Astrocyte (in vitro differentiated cells and primary cell): ENCODE measurements at regions not wholly inside any gene's neighbourhood (a gene's known extent, or its start where the extent isn't known, plus 50 kb on each side); places are given as distances from the start of the nearest gene placed in this dataset.

ENCODE experiments used
- DNase-seq: peaks from one replicate; pipeline ENCODE4 v3.0.0-alpha.2; 2010; ENCODE audit warnings: low read depth
- FAIRE-seq: peaks from 2 replicates; lab custom pipeline; 2011; peaks lifted over from hg19 to GRCh38; lab: Jason Lieb, UNC
- H2AFZ ChIP-seq: 2 replicates; pipeline ENCODE4 v1.6.0; 2012; ENCODE audit warnings: low read depth, low read length, inconsistent platforms
- H3K27ac ChIP-seq: 2 replicates; pipeline ENCODE4 v1.5.1; 2011; ENCODE audit warnings: low read depth, low read length, inconsistent platforms
- H3K27me3 ChIP-seq: 2 replicates; pipeline ENCODE4 v1.6.0; 2011; ENCODE audit warnings: low read length, inconsistent platforms; ENCODE audit not compliant: insufficient read depth
- H3K36me3 ChIP-seq: 2 replicates; pipeline ENCODE4 v1.5.1; 2011; ENCODE audit warnings: low read length, inconsistent platforms; ENCODE audit not compliant: insufficient read depth
- H3K4me1 ChIP-seq: 2 replicates; pipeline ENCODE4 v1.5.1; 2011; ENCODE audit warnings: low read length, inconsistent platforms; ENCODE audit not compliant: insufficient read depth
- H3K4me2 ChIP-seq: 2 replicates; pipeline ENCODE4 v1.6.0; 2012; ENCODE audit warnings: low read length, inconsistent platforms
- H3K4me3 ChIP-seq: 2 replicates; pipeline ENCODE4 v1.5.1; 2011; ENCODE audit warnings: low read depth, mild to moderate bottlenecking, low read length, inconsistent platforms; ENCODE audit not compliant: insufficient read depth
- H3K79me2 ChIP-seq: 2 replicates; pipeline ENCODE4 v1.6.0; 2012; ENCODE audit warnings: mild to moderate bottlenecking, low read length, inconsistent platforms; ENCODE audit not compliant: insufficient read depth
- H3K9ac ChIP-seq: 2 replicates; pipeline ENCODE4 v1.6.0; 2012; ENCODE audit warnings: mild to moderate bottlenecking, low read length, inconsistent platforms
- H3K9me3 ChIP-seq: 2 replicates; pipeline ENCODE4 v1.5.1; 2012; ENCODE audit warnings: low read depth, mild to moderate bottlenecking, low read length, inconsistent platforms; ENCODE audit not compliant: insufficient read depth
- H4K20me1 ChIP-seq: 2 replicates; pipeline ENCODE4 v1.6.0; 2012; ENCODE audit warnings: low read length, inconsistent platforms; ENCODE audit not compliant: insufficient read depth
- H3K27ac Mint-ChIP-seq: one replicate; pipeline ENCODE4 v1.8.0; 2021; ENCODE audit warnings: mild to moderate bottlenecking, mixed read lengths; ENCODE audit not compliant: unreplicated experiment
- H3K27me3 Mint-ChIP-seq: one replicate; pipeline ENCODE4 v1.8.0; 2021; ENCODE audit warnings: low read depth, mixed read lengths; ENCODE audit not compliant: unreplicated experiment
- H3K36me3 Mint-ChIP-seq: one replicate; pipeline ENCODE4 v1.8.0; 2021; ENCODE audit warnings: low read depth, mixed read lengths; ENCODE audit not compliant: unreplicated experiment
- H3K4me1 Mint-ChIP-seq: one replicate; pipeline ENCODE4 v1.8.0; 2021; ENCODE audit warnings: low read depth, mixed read lengths; ENCODE audit not compliant: unreplicated experiment
- H3K4me3 Mint-ChIP-seq: one replicate; pipeline ENCODE4 v1.8.0; 2021; ENCODE audit warnings: mild to moderate bottlenecking, moderate library complexity, mixed read lengths; ENCODE audit not compliant: unreplicated experiment
- H3K9me3 Mint-ChIP-seq: one replicate; pipeline ENCODE4 v1.8.0; 2021; ENCODE audit warnings: mild to moderate bottlenecking, mixed read lengths; ENCODE audit not compliant: unreplicated experiment
- CTCF ChIP-seq: IDR thresholded peaks from 2 replicates; pipeline ENCODE4 v1.5.1; 2011; ENCODE audit warnings: low read depth, mild to moderate bottlenecking, inconsistent platforms, low read length, moderate library complexity; ENCODE audit not compliant: insufficient read depth
- EZH2 ChIP-seq: IDR thresholded peaks from 2 replicates; pipeline ENCODE4 v1.6.1; 2012; ENCODE audit warnings: mild to moderate bottlenecking, low read length, inconsistent platforms; ENCODE audit not compliant: insufficient read depth

- no peak overlapping the region for H3K27ac Mint-ChIP-seq
- H3K36me3 ChIP-seq, result no peaks in the 10 kb centered on the region
- no peaks in the 10 kb centered on the region for H3K9me3 ChIP-seq
- DNase-seq (no peak), FAIRE-seq (no peak)
- H3K4me3 ChIP-seq, result no peak overlapping the region
- no peak overlapping the region for H3K4me2 ChIP-seq
- H2AFZ ChIP-seq, result no peak overlapping the region
- H3K9ac ChIP-seq, result no peak overlapping the region
- peaks cover 13% of the 10 kb centered on the region for H3K27me3 Mint-ChIP-seq
- H3K4me1 Mint-ChIP-seq, result no peaks in the 10 kb centered on the region
- H3K79me2 ChIP-seq, result no peaks in the 10 kb centered on the region
- no peaks in the 10 kb centered on the region for H3K4me1 ChIP-seq
- no peak for TF ChIP-seq CTCF
- no peak for TF ChIP-seq EZH2
- H3K36me3 Mint-ChIP-seq, result no peaks in the 10 kb centered on the region
- no peaks in the 10 kb centered on the region for H3K9me3 Mint-ChIP-seq
- H3K27ac ChIP-seq, result no peak overlapping the region
- no peaks in the 10 kb centered on the region for H3K27me3 ChIP-seq
- no peak overlapping the region for H3K4me3 Mint-ChIP-seq
- H4K20me1 ChIP-seq, result no peaks in the 10 kb centered on the region
Measured at GRCh38 chr15:96578393-96578792, 247.9 kb downstream of the NR2F2 start.

- no peaks in the 10 kb centered on the region for H3K4me1 ChIP-seq
- TF ChIP-seq EZH2, result no peak
- TF ChIP-seq CTCF, result no peak
- H3K4me3 ChIP-seq, result no peak overlapping the region
- H3K36me3 ChIP-seq, result no peaks in the 10 kb centered on the region
- H3K9me3 Mint-ChIP-seq, result no peaks in the 10 kb centered on the region
- H3K27me3 Mint-ChIP-seq, result peaks cover 21% of the 10 kb centered on the region
- no peak overlapping the region for H2AFZ ChIP-seq
- no peaks in the 10 kb centered on the region for H3K79me2 ChIP-seq
- no peak overlapping the region for H3K4me2 ChIP-seq
- H3K9ac ChIP-seq, result no peak overlapping the region
- no peaks in the 10 kb centered on the region for H4K20me1 ChIP-seq
- no peaks in the 10 kb centered on the region for H3K36me3 Mint-ChIP-seq
- H3K27ac Mint-ChIP-seq, result no peak overlapping the region
- no peaks in the 10 kb centered on the region for H3K27me3 ChIP-seq
- H3K4me3 Mint-ChIP-seq, result no peak overlapping the region
- H3K4me1 Mint-ChIP-seq, result no peaks in the 10 kb centered on the region
- DNase-seq (no peak), FAIRE-seq (no peak)
- no peaks in the 10 kb centered on the region for H3K9me3 ChIP-seq
- no peak overlapping the region for H3K27ac ChIP-seq
Measured at GRCh38 chr15:96581371-96581770, 250.9 kb downstream of the NR2F2 start.

- no peaks in the 10 kb centered on the region for H3K4me1 Mint-ChIP-seq
Measured at GRCh38 chr15:96582473-96582872, 252.0 kb downstream of the NR2F2 start.

More at GRCh38 chr15:96582473-96582872, 252.0 kb downstream of the NR2F2 start:
- no peak overlapping the region for H3K27ac ChIP-seq
- no peaks in the 10 kb centered on the region for H3K4me1 ChIP-seq
- no peaks in the 10 kb centered on the region for H3K79me2 ChIP-seq
- no peak overlapping the region for H3K4me2 ChIP-seq
- peaks cover 21% of the 10 kb centered on the region for H3K27me3 Mint-ChIP-seq
- no peak overlapping the region for H3K27ac Mint-ChIP-seq
- no peaks in the 10 kb centered on the region for H3K36me3 Mint-ChIP-seq
- no peaks in the 10 kb centered on the region for H3K9me3 ChIP-seq
- no peak overlapping the region for H3K4me3 ChIP-seq
- no peaks in the 10 kb centered on the region for H3K36me3 ChIP-seq
- H3K27me3 ChIP-seq, result peaks cover 1% of the 10 kb centered on the region
- FAIRE-seq (no peak), DNase-seq (no peak)
- no peak overlapping the region for H3K4me3 Mint-ChIP-seq
- H4K20me1 ChIP-seq, result no peaks in the 10 kb centered on the region
- no peak overlapping the region for H2AFZ ChIP-seq
- no peak for TF ChIP-seq CTCF
- TF ChIP-seq EZH2, result no peak
- no peaks in the 10 kb centered on the region for H3K9me3 Mint-ChIP-seq
- no peak overlapping the region for H3K9ac ChIP-seq
